ENCODE measurements at regions not wholly inside any gene's neighbourhood (a gene's known extent, or its start where the extent isn't known, plus 50 kb on each side); places are given as distances from the start of the nearest gene placed in this dataset.

DNA sequence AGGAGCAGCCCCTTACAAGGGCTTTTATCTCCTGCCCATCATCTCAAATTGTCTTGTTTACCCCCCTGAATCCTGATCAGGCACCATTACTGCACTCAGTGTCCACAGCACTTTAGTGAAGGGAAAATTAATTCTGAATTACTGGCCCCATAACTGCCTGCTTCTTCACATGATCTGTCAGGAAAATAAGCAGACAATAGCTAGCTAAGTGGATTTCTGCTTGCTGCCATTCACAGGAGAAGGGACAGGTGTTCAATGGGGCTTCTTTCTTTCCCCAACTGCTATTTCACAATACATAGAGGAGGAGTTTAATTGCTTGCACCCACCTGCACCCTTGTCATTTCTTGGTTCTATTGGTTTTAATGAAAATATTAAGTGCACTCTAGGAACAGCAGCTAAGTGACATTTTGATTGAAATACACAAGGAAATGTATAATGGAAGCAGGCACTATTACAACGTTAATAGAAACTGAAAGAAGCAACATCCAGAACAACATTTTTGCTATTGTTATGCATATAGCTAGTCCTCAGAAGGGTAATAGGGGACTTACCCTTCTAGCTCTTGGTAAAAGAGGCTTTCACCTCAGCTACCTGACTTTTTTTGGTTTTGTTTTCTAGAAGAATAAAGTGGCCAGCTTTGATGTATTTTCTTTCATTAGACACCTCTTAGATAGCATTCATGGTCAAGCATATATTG lies 599.3 kb upstream of the TLE4 start:
- TF ChIP-seq POLR2A (IDR thresholded peaks at IDR 0.05) = no peak
- TF ChIP-seq POLR2AphosphoS5 (IDR thresholded peaks at IDR 0.05) = no peak

All from breast epithelium (tissue), 3 donors.